Fibroblast of mammary gland (primary cell): ENCODE measurements at regions not wholly inside any gene's neighbourhood (a gene's known extent, or its start where the extent isn't known, plus 50 kb on each side); places are given as distances from the start of the nearest gene placed in this dataset.

Experiments used
- DNase-seq: peaks from one replicate; pipeline ENCODE4 v3.0.0-alpha.2; 2010; ENCODE audit warnings: low read depth
- H3K4me3 ChIP-seq: 2 replicates; pipeline ENCODE4 v1.5.1; 2011; ENCODE audit warnings: low read depth, mild to moderate bottlenecking, low read length, moderate library complexity; ENCODE audit not compliant: control insufficient read depth
- CTCF ChIP-seq: conservative IDR thresholded peaks from 2 replicates; pipeline ENCODE4 v1.5.1; 2011; ENCODE audit warnings: low read depth, low read length, inconsistent platforms; ENCODE audit not compliant: control insufficient read depth, insufficient read depth

DNA sequence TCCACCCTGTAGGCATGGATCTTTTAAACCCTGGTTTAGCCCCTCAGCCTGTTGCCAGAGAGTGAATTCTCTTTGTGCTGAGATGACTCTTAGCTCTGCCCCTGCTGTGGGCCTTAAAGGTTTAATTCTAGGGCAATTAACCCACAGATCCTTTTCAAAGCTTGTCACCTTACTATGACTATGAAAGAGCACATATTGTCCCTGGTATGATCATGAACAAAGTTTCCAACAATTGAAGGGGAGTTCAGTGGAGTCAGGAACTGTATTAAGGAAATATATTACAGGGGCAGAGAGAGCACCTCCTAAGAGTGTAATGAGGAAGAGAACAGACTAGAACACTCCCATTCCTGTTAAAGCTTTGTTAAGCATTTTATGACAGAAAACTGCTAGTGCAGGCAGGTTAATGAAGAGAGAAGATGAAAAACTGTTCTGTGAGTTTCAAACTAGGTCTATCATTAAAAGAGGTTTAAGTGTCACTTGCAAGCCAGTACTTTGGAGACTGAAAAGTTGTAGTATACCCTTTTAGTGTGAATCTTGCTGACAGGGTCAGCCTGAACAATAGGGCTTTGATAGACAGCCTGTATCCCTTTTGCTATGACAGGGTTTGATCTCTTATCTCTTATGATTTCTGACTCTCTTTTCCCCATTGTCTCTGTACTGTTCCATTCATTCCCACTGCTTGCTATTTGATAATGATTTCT, 104.2 kb upstream of the ELL2 start:
- no peak for TF ChIP-seq CTCF
- no peak overlapping the region for H3K4me3 ChIP-seq
- DNase-seq: no peak

DNA sequence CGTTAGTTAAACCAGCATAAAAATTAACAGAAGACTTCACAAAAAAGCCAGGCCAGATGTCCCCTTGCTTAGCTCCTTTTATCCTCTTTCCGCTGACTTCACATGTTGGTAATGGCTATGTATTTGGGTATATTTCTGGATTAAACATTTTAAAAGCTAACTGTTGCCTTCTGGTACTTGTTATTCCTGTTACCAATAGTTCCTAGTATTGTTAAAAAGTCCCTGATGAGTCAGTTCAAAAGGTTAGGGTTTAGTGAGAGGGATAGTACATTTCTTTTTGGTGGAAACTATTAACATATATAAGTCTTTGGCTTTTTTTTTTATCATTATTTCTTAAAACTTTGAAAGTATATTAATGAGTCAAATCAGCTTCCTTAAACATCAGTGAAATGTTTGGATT, 103.2 kb upstream of the ELL2 start:
- H3K4me3 ChIP-seq: no peak overlapping the region
- no peak for TF ChIP-seq CTCF
- DNase-seq: no peak

DNA sequence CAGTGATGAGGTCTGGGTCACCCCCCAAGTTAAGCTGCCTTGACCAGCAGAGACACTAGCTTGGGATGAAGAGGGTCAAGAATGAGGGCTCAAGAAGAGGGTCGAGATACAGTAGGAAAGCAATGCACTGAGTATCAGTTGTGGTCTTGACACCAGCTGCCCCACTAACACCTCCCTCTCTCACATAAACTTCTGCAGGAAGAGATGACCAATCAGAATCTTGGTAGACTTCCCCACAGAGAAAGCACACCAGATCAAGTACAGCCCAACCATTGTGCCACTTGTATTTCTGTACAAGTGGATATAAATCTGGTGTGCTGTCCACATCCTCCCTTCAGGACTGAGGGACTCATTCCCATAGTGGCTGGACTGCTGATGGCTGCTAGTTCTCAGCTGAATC, 101.2 kb upstream of the ELL2 start:
- no peak for DNase-seq
- no peak overlapping the region for H3K4me3 ChIP-seq
- no peak for TF ChIP-seq CTCF

DNA sequence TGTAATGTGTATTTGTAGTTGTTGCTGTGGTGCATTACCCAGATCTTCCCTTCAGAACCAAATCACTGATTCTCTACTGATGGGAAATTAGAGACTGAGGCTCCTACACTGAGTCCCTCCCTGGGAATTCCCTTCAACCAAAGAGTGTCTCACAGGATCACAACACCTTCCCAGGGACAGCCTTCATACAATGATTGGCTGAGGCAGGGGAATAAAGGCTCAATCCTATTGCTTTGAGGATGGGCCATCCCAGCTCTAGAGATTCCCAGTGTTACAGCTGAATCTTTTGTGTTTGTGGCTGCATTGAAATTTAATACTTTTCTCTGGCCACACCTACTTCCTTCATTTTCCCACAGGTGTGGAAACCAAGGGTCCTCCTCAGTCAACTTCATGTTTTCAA, 96.4 kb upstream of the ELL2 start:
- no peak for TF ChIP-seq CTCF
- no peak for DNase-seq
- no peak overlapping the region for H3K4me3 ChIP-seq

DNA sequence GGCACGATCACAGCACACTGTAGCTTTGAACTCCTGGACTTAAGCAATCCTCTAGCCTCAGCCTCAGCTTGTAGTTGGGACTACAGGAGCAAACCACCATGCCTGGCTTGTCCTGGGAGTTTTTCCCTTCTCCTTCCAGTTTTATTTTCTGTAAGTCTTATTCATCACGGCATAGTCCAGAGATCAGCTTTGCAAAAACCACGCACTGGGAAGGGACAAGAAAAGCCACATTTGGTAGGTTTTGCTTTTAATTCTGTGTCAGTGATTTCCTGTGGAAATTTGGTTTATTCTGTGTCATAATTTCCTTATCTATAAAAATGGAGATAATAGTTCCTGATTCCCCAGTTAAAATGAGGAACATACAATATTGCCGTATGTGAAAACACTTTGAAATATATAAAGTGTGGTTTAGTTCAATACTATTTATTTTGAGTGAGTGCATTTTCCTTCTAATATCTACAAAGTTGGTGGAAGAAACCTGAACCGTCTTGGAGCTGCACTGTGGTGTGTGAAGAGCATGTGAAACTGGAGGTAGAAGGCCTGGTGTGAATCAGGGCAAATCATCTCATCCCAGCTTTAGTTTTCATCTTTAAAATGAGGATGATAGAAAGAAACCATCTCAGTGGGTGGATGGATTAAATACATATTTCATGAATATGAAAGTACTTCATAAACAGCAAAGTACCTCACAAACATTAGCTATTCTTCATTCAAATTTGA, 92.8 kb upstream of the ELL2 start:
- no peak for TF ChIP-seq CTCF
- DNase-seq: no peak
- no peak overlapping the region for H3K4me3 ChIP-seq

GRCh38 chr5:96053063-96053735, 91.5 kb upstream of the ELL2 start:
- no peak for TF ChIP-seq CTCF
- no peak for DNase-seq
- H3K4me3 ChIP-seq: no peak overlapping the region
